ENCODE measurements at regions not wholly inside any gene's neighbourhood (a gene's known extent, or its start where the extent isn't known, plus 50 kb on each side); places are given as distances from the start of the nearest gene placed in this dataset.

DNA sequence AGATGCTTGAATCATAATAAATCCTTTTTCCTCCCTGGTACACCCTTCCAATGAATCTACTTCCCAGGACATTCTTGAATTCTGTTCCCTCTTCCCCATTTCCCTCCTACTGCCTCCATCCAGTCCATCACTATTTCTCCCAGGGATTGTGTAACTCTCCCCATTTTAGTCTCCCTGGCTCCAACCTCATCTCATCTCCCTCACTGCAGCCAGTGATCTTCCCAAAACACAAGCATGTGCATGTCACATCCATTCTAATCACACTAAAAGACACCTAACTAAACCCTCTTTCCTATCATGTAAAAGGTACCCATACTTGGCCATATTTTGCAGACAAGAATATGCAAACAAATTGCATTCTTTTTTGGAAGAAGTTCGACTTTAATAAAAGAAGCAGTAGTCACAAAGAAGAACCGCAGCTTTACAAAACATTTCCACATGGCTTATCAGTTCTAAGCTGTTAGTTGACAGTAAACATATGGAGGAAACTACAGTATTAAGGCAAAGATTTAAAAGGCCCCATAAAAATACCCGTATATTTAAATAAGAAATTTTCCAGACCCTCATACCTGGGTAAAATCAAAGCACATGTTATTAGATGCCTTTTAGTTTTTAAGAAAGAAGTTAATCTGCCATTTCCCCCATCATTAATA is 111.0 kb downstream of the KCTD12 start:
- TF ChIP-seq, protein P1, sequence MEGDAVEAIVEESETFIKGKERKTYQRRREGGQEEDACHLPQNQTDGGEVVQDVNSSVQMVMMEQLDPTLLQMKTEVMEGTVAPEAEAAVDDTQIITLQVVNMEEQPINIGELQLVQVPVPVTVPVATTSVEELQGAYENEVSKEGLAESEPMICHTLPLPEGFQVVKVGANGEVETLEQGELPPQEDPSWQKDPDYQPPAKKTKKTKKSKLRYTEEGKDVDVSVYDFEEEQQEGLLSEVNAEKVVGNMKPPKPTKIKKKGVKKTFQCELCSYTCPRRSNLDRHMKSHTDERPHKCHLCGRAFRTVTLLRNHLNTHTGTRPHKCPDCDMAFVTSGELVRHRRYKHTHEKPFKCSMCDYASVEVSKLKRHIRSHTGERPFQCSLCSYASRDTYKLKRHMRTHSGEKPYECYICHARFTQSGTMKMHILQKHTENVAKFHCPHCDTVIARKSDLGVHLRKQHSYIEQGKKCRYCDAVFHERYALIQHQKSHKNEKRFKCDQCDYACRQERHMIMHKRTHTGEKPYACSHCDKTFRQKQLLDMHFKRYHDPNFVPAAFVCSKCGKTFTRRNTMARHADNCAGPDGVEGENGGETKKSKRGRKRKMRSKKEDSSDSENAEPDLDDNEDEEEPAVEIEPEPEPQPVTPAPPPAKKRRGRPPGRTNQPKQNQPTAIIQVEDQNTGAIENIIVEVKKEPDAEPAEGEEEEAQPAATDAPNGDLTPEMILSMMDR (IDR thresholded peaks at IDR 0.05), result no peak
- no peak for TF ChIP-seq POLR2A (IDR thresholded peaks at IDR 0.05)
